Adrenal gland (tissue), 9 donors: ENCODE measurements at regions not wholly inside any gene's neighbourhood (a gene's known extent, or its start where the extent isn't known, plus 50 kb on each side); places are given as distances from the start of the nearest gene placed in this dataset.

Source experiments
- DNase-seq, 7 donors: peaks; one replicate each; pipeline ENCODE4 v3.0.0-alpha.2; 2019 to 2020
- H3K27ac ChIP-seq, 5 donors: fragments of 200-600 bp; sonication (generic) in 4 of 5; 1 replicate in 3 of 5; 2 replicates in 2 of 5; pipeline versions ENCODE4 v1.5.1 to v1.8.0; 2016 to 2020; ENCODE audit warnings: mild to moderate bottlenecking in 1 of 5
- H3K27me3 ChIP-seq: fragments of 200-600 bp; 2 replicates; pipeline ENCODE4 v1.8.0; 2021
- H3K36me3 ChIP-seq, 2 donors: fragments of 200-600 bp; replicated peaks in 1 of 2; 1 replicate in 1 of 2; 2 replicates in 1 of 2; pipeline versions ENCODE4 v1.5.1 to v1.8.0; 2018 to 2022
- H3K4me1 ChIP-seq, 2 donors: fragments of 200-600 bp; replicated peaks in 1 of 2; 1 replicate in 1 of 2; 2 replicates in 1 of 2; pipeline versions ENCODE4 v1.5.1 to v1.8.0; 2018 to 2021
- H3K4me3 ChIP-seq, 4 donors: fragments of 200-600 bp; sonication (generic) in 3 of 4; one replicate each; pipeline ENCODE4 v1.5.1; 2016 to 2018
- H3K9me3 ChIP-seq, 3 donors: fragments of 200-600 bp; sonication (generic) in 1 of 3; replicated peaks in 1 of 3; 1 replicate in 2 of 3; 2 replicates in 1 of 3; pipeline versions ENCODE4 v1.5.1 to v1.8.0; 2016 to 2021
- POLR2A ChIP-seq, 2 donors: fragments of 450-650 bp; IDR thresholded peaks; one replicate each; pipeline ENCODE4 v1.6.1; 2017; ENCODE audit warnings: antibody characterized with exemption in 2 of 2, mild to moderate bottlenecking in 2 of 2, moderate library complexity in 1 of 2
- WGBS, 4 donors: extraction: QIAGEN DNeasy Blood & Tissue Kit in 2 of 4; methylation state at CpG; one replicate each; pipeline versions ENCODE4 v1.1.5 to v1.1.7; 2013 to 2017; 5-methylcytosine and 5-hydroxymethylcytosine counted together
- intact Hi-C, 2 donors: fragments of 100-400 bp; cut with DNase I; formaldehyde crosslinking; loops; one replicate each; pipeline versions ENCODE4 v1.14.1 to v1.15.0; 2022 to 2023
- TF ChIP-seq, protein P1 (sequence below), 6 experiments: fragments of 450-650 bp in 4 of 6; fragments of 200-600 bp in 2 of 6; sonication (generic) in 1 of 6; IDR thresholded peaks; 1 replicate in 5 of 6; 2 replicates in 1 of 6; pipeline versions ENCODE4 v1.5.1 to v1.8.0; 2016 to 2021; ENCODE audit warnings: antibody characterized with exemption in 6 of 6, mild to moderate bottlenecking in 2 of 6, moderate library complexity in 1 of 6
- donor health status: healthy with polysubstance abuse.
- donor health status: Bipolar disorder and iron deficiency.
- donor health status: DM: yes; HTN: yes; CAD: no.
- donor health status: DM: no; HTN: no; CAD: no.
- donor health status: DM: no; HTN: no; CAD: no.

DNA sequence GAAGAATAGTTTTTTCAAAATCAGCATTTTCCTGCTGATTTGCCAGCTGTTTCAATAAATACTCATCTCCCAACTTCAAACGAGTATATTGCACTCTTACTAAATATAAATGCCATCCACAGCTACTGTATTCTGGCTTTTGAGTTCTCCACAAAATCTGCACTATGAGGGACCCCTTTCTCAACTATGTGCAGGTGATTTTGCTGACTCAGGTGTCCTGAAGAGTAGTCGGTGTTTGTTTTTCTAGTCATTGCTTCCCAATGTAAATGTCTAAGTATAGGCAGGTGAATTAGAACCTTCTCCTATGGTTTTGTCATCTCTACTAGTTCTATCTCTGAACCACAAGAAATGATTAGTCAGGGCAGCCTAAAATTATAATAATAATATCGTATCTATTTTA, 616.8 kb upstream of the MEF2C start:
- intact Hi-C loops, result no loop called here
- WGBS, 4 donors, result 55 to 72% (median 61%) methylated on average over 3 of the region's 3 CpGs
- H3K36me3 ChIP-seq, result no peaks in the 10 kb centered on the region
- DNase-seq, result no peak
- H3K9me3 ChIP-seq, result no peaks in the 10 kb centered on the region
- no peak overlapping the region for H3K27ac ChIP-seq
- no peaks in the 10 kb centered on the region for H3K4me1 ChIP-seq
- no peak overlapping the region for H3K4me3 ChIP-seq
- no peak for TF ChIP-seq POLR2A (IDR thresholded peaks at IDR 0.05)
- TF ChIP-seq, protein P1, sequence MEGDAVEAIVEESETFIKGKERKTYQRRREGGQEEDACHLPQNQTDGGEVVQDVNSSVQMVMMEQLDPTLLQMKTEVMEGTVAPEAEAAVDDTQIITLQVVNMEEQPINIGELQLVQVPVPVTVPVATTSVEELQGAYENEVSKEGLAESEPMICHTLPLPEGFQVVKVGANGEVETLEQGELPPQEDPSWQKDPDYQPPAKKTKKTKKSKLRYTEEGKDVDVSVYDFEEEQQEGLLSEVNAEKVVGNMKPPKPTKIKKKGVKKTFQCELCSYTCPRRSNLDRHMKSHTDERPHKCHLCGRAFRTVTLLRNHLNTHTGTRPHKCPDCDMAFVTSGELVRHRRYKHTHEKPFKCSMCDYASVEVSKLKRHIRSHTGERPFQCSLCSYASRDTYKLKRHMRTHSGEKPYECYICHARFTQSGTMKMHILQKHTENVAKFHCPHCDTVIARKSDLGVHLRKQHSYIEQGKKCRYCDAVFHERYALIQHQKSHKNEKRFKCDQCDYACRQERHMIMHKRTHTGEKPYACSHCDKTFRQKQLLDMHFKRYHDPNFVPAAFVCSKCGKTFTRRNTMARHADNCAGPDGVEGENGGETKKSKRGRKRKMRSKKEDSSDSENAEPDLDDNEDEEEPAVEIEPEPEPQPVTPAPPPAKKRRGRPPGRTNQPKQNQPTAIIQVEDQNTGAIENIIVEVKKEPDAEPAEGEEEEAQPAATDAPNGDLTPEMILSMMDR (IDR thresholded peaks at IDR 0.05), result no peak
- no peaks in the 10 kb centered on the region for H3K27me3 ChIP-seq

DNA sequence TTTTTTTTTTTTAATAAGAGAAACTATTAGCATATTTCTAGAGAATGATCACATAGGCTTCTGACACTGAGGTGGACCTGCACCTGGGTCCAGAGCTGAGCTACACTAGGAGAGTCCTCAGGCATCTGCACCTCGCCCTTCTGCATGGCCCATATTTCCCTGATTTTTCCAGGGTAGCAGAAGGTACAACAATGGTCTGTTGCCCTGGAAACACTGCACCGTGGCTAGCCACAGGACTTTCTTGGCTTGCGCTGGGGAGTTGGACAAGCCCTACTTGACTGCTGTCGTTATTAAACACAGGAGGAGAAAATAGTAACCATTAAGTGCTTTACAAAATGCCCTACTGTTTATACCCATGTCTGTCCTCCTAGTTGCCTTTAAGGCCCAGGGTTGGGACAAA, 615.7 kb upstream of the MEF2C start:
- 77 to 82% (median 81%) methylated on average over 4 of the region's 4 CpGs for WGBS, 4 donors
- no peak for DNase-seq
- TF ChIP-seq, protein P1 (IDR thresholded peaks at IDR 0.05), result no peak
- TF ChIP-seq POLR2A (IDR thresholded peaks at IDR 0.05), result no peak
- intact Hi-C loops, result no loop called here
- no peak overlapping the region for H3K4me3 ChIP-seq
- H3K9me3 ChIP-seq, result no peaks in the 10 kb centered on the region
- no peaks in the 10 kb centered on the region for H3K27me3 ChIP-seq
- H3K4me1 ChIP-seq, result no peaks in the 10 kb centered on the region
- H3K36me3 ChIP-seq, result no peaks in the 10 kb centered on the region
- H3K27ac ChIP-seq, result no peak overlapping the region

- no peak overlapping the region for H3K27ac ChIP-seq
- H3K36me3 ChIP-seq, result no peaks in the 10 kb centered on the region
- no peak for DNase-seq
- no peaks in the 10 kb centered on the region for H3K9me3 ChIP-seq
- WGBS, 4 donors, result 73 to 91% (median 86%) methylated on average over 1 of the region's 1 CpG
- TF ChIP-seq POLR2A (IDR thresholded peaks at IDR 0.05), result no peak
- TF ChIP-seq, protein P1 (IDR thresholded peaks at IDR 0.05), result no peak
- H3K4me1 ChIP-seq, result no peaks in the 10 kb centered on the region
- intact Hi-C loops, result no loop called here
- H3K27me3 ChIP-seq, result no peaks in the 10 kb centered on the region
- H3K4me3 ChIP-seq, result no peak overlapping the region
Measured at GRCh38 chr5:89493414-89493813, 610.4 kb upstream of the MEF2C start.

DNA sequence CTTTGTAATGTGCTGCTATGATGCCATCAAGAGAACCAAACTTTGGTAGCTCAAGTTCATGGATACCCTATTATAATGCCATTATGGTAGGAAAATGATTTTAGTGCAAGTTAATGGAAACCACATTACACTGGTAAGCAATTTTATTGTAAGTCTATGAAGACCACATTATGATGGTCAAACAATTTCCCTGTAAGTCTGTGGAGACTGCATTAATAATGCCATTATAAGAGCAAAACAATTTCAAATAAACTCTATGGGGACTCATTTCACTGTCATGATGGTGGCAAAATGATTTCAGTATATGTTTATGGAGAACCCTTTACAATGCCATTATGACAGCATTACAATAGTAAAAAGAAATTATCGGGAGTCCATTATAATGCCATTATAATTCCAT, 602.0 kb upstream of the MEF2C start:
- WGBS, 4 donors, result 82 to 89% (median 87%) methylated on average over 1 of the region's 1 CpG
- intact Hi-C loops, result no loop called here
- no peaks in the 10 kb centered on the region for H3K4me1 ChIP-seq
- TF ChIP-seq, protein P1 (IDR thresholded peaks at IDR 0.05), result no peak
- TF ChIP-seq POLR2A (IDR thresholded peaks at IDR 0.05), result no peak
- no peaks in the 10 kb centered on the region for H3K36me3 ChIP-seq
- no peaks in the 10 kb centered on the region for H3K9me3 ChIP-seq
- DNase-seq, result no peak
- no peaks in the 10 kb centered on the region for H3K27me3 ChIP-seq
- no peak overlapping the region for H3K4me3 ChIP-seq
- no peak overlapping the region for H3K27ac ChIP-seq
